ENCODE measurements at regions not wholly inside any gene's neighbourhood (a gene's known extent, or its start where the extent isn't known, plus 50 kb on each side); places are given as distances from the start of the nearest gene placed in this dataset.
"Not testable (repeated sequence)": the region's sequence is repeated elsewhere in the genome, so short reads cannot be mapped to it uniquely, and the experiment has no call there.

- not testable (repeated sequence) for TF ChIP-seq POLR2A, CTCF (IDR thresholded peaks at IDR 0.05)
Observed at GRCh38 chr2:89785528-89785927, 1094.1 kb downstream of the RPIA start.

Data from body of pancreas (tissue), 4 donors.